HCT116 (cell line): ENCODE measurements at regions not wholly inside any gene's neighbourhood (a gene's known extent, or its start where the extent isn't known, plus 50 kb on each side); places are given as distances from the start of the nearest gene placed in this dataset.

Experiments used
- ATAC-seq: fragments of 200-7000 bp; cut with Tn5 transposase; 2 replicates; pipeline ENCODE4 v1.9.1; 2020; ENCODE audit warnings: mild to moderate bottlenecking, moderate library complexity
- BruUV-seq: library from RNA; stranded (reverse); fragments of 400-500 nt; replicated peaks from 2 replicates; lab custom pipeline; 2021; lab: Mats Ljungman, UMichigan
- CTCF ChIA-PET: fragments of 300-600 bp; sonication (Branson Sonifier 250); formaldehyde crosslinking; loops from one replicate; lab custom pipeline; 2021; ENCODE audit warnings: antibody characterized with exemption; lab: Charles Lee
- POLR2A ChIA-PET: fragments of 300-600, 350-600 bp; sonication (Branson Sonifier 250); formaldehyde crosslinking; loops from one replicate; lab custom pipeline; 2021; ENCODE audit warnings: antibody characterized with exemption; lab: Charles Lee
- RAD21 ChIA-PET, 2 experiments: fragments of 300-600 bp; sonication (Branson Sonifier 250); formaldehyde crosslinking; loops; one replicate each; lab custom pipeline; 2023; ENCODE audit warnings: low total read pairs in 2 of 2; ENCODE audit not compliant: uncharacterized antibody in 2 of 2, unreplicated experiment in 2 of 2, low non-redundant PET in 1 of 2; lab: Charles Lee
- DNase-seq: peaks from one replicate; pipeline ENCODE4 v3.0.0-alpha.2; 2010; ENCODE audit warnings: low read depth, low spot score
- H2AFZ ChIP-seq: fragments of 200-600 bp; shearing (Covaris generic), sonication (generic); 2 replicates; pipeline ENCODE4 v1.6.1; 2017; ENCODE audit warnings: low read depth, mixed run types, mixed read lengths, antibody characterized with exemption, low read length; ENCODE audit not compliant: poor library complexity, severe bottlenecking
- H3K27ac ChIP-seq: 2 replicates; pipeline ENCODE4 v1.5.1; 2012; ENCODE audit warnings: low read depth, low read length
- H3K27me3 ChIP-seq: fragments of 200-600 bp; sonication (generic); 2 replicates; pipeline ENCODE4 v1.6.1; 2016; ENCODE audit warnings: mixed run types, low read length, mixed read lengths; ENCODE audit not compliant: insufficient read depth
- H3K36me3 ChIP-seq, 2 experiments: fragments of 200-500 bp in 1 of 2; fragments of 200-600 bp in 1 of 2; sonication (Bioruptor generic) in 1 of 2; sonication (generic) in 1 of 2; 2 replicates each; pipeline versions ENCODE4 v1.5.1 to v1.6.1; 2014 to 2016; ENCODE audit warnings: low read length in 2 of 2, inconsistent platforms in 1 of 2, mixed read lengths in 1 of 2, mixed run types in 1 of 2; ENCODE audit not compliant: insufficient read depth in 2 of 2, control insufficient read depth in 1 of 2
- H3K4me1 ChIP-seq, 2 experiments: fragments of 200-600 bp in 1 of 2; sonication (generic) in 1 of 2; 2 replicates each; pipeline versions ENCODE4 v1.5.1 to v1.6.1; 2012 to 2017; ENCODE audit warnings: low read length in 2 of 2, inconsistent platforms in 1 of 2, mild to moderate bottlenecking in 1 of 2, mixed read lengths in 1 of 2, mixed run types in 1 of 2, moderate library complexity in 1 of 2; ENCODE audit not compliant: insufficient read depth in 2 of 2, control insufficient read depth in 1 of 2
- H3K4me2 ChIP-seq: fragments of 200-600 bp; sonication (generic); 2 replicates; pipeline ENCODE4 v1.6.1; 2017; ENCODE audit warnings: mixed run types, low read length, mixed read lengths
- H3K4me3 ChIP-seq, 2 experiments: fragments of 200-600 bp in 1 of 2; sonication (generic) in 1 of 2; replicated peaks in 1 of 2; 2 replicates each; pipeline ENCODE4 v1.5.1; 2011 to 2016; ENCODE audit warnings: low read length in 2 of 2, control low read depth in 1 of 2, low read depth in 1 of 2, mild to moderate bottlenecking in 1 of 2, mixed read lengths in 1 of 2, mixed run types in 1 of 2
- H3K79me2 ChIP-seq: fragments of 200-600 bp; sonication (generic); 2 replicates; pipeline ENCODE4 v1.6.1; 2017; ENCODE audit warnings: mild to moderate bottlenecking, mixed run types, low read length, moderate library complexity, mixed read lengths; ENCODE audit not compliant: insufficient read depth
- H3K9ac ChIP-seq: fragments of 200-600 bp; sonication (generic); 2 replicates; pipeline ENCODE4 v1.6.1; 2016; ENCODE audit warnings: low read length, mixed read lengths
- H3K9me2 ChIP-seq: fragments of 200-600 bp; sonication (generic), shearing (Covaris generic); 2 replicates; pipeline ENCODE4 v1.6.1; 2017; ENCODE audit warnings: mixed run types, mild to moderate bottlenecking, moderate library complexity; ENCODE audit not compliant: insufficient read depth
- H3K9me3 ChIP-seq, 2 experiments: fragments of 200-500 bp in 1 of 2; fragments of 200-600 bp in 1 of 2; sonication (Bioruptor generic) in 1 of 2; sonication (generic) in 1 of 2; 2 replicates each; pipeline ENCODE4 v1.6.1; 2014 to 2017; ENCODE audit warnings: low read length in 2 of 2, mixed read lengths in 2 of 2, inconsistent platforms in 1 of 2, low read depth in 1 of 2, mild to moderate bottlenecking in 1 of 2, mixed run types in 1 of 2, moderate library complexity in 1 of 2; ENCODE audit not compliant: control insufficient read depth in 1 of 2, insufficient read depth in 1 of 2
- H4K20me1 ChIP-seq: fragments of 200-600 bp; sonication (generic), shearing (Covaris generic); 2 replicates; pipeline ENCODE4 v1.6.1; 2017; ENCODE audit warnings: mixed run types, mild to moderate bottlenecking, moderate library complexity; ENCODE audit not compliant: insufficient read depth
- ATF3 ChIP-seq: IDR thresholded peaks from 2 replicates; pipeline ENCODE4 v1.6.1; 2012
- CBX3 ChIP-seq: IDR thresholded peaks from 2 replicates; pipeline ENCODE4 v1.6.1; 2012; ENCODE audit warnings: low read depth
- ELF1 ChIP-seq: IDR thresholded peaks from 2 replicates; pipeline ENCODE4 v1.6.1; 2012; ENCODE audit warnings: low read depth, borderline replicate concordance
- MAX ChIP-seq: IDR thresholded peaks from 2 replicates; pipeline ENCODE4 v1.6.1; 2012
- RAD21 ChIP-seq: IDR thresholded peaks from 2 replicates; pipeline ENCODE4 v1.6.1; 2012; ENCODE audit warnings: low read depth, mild to moderate bottlenecking
- REST ChIP-seq: IDR thresholded peaks from 2 replicates; pipeline ENCODE4 v1.6.1; 2012; ENCODE audit warnings: low read depth
- SIN3A ChIP-seq: IDR thresholded peaks from 2 replicates; pipeline ENCODE4 v1.6.1; 2012; ENCODE audit warnings: low read depth
- SP1 ChIP-seq: IDR thresholded peaks from 2 replicates; pipeline ENCODE4 v1.6.1; 2012; ENCODE audit warnings: low read depth
- ZBTB33 ChIP-seq: IDR thresholded peaks from 2 replicates; pipeline ENCODE4 v1.6.1; 2011; ENCODE audit warnings: mild to moderate bottlenecking, low read length, moderate library complexity; ENCODE audit not compliant: insufficient replicate concordance; ENCODE audit errors: extremely low read depth
- ZFX ChIP-seq: fragments of 450-650 bp; IDR thresholded peaks from 2 replicates; pipeline ENCODE4 v1.6.1; 2017
- intact Hi-C: fragments of 100-400 bp; cut with micrococcal nuclease; formaldehyde crosslinking; loops from 2 replicates; pipeline ENCODE4 v1.10.0; 2022

GRCh38 chr2:18831916-18832510, 242.6 kb upstream of the NT5C1B start:
- CTCF ChIA-PET, result no interaction called here
- RAD21 ChIA-PET, result no interaction called here
- Histone ChIP-seq H3K27ac (no peak overlapping the region), H3K4me2 (no peak overlapping the region), H2AFZ (no peak overlapping the region), H3K9me2 (no peaks in the 10 kb centered on the region), H3K4me1 (no peaks in the 10 kb centered on the region), H3K9ac (no peak overlapping the region), H3K36me3 (no peaks in the 10 kb centered on the region), H4K20me1 (no peaks in the 10 kb centered on the region)
- ATAC-seq, result no peak
- TF ChIP-seq REST (no peak), ATF3 (no peak), SIN3A (no peak)
- TF ChIP-seq, all 23 proteins: peak for 0
- Histone ChIP-seq H3K27me3 (peaks cover 10% of the 10 kb centered on the region; the same call in 1 of the 2 replicates), H3K4me3 (no peak overlapping the region), H3K79me2 (no peaks in the 10 kb centered on the region), H3K9me3 (no peaks in the 10 kb centered on the region)
- POLR2A ChIA-PET, result no interaction called here
- DNase-seq, result no peak
- intact Hi-C loops, result no loop called here
- no TSS peak for BruUV-seq

- POLR2A ChIA-PET, result no interaction called here
- no peak for ATAC-seq
- no TSS peak for BruUV-seq
- TF ChIP-seq SP1 (no peak), MAX (no peak), RAD21 (no peak), ZFX (no peak), REST (no peak), ZBTB33 (no peak), CBX3 (no peak), ELF1 (no peak)
Measured at GRCh38 chr2:18830962-18831361, 241.6 kb upstream of the NT5C1B start.

More at GRCh38 chr2:18830962-18831361, 241.6 kb upstream of the NT5C1B start:
- Histone ChIP-seq H2AFZ (no peak overlapping the region), H3K4me1 (no peaks in the 10 kb centered on the region), H3K9me2 (no peaks in the 10 kb centered on the region), H3K9me3 (no peaks in the 10 kb centered on the region), H3K4me2 (no peak overlapping the region), H3K36me3 (no peaks in the 10 kb centered on the region), H3K9ac (no peak overlapping the region), H3K79me2 (no peaks in the 10 kb centered on the region), H4K20me1 (no peaks in the 10 kb centered on the region), H3K27ac (no peak overlapping the region), H3K27me3 (peaks cover 10% of the 10 kb centered on the region; the same call in 1 of the 2 replicates), H3K4me3 (no peak overlapping the region)
- intact Hi-C loops, result no loop called here
- RAD21 ChIA-PET, result no interaction called here
- DNase-seq, result no peak
- CTCF ChIA-PET, result interaction anchor here (0.6 kb wide), 1 partner anchor 147 kb away, joined by 4 read pairs; no protein-coding TSS in a partner anchor
